ENCODE measurements at regions not wholly inside any gene's neighbourhood (a gene's known extent, or its start where the extent isn't known, plus 50 kb on each side); places are given as distances from the start of the nearest gene placed in this dataset.

GRCh38 chr9:71322311-71322710 is 200.9 kb upstream of the TRPM3 start:
- no peak overlapping the region for H3K4me3 ChIP-seq
- no peak for DNase-seq
- no peaks in the 10 kb centered on the region for H3K4me1 ChIP-seq (replicated peaks in 1 of 2)
- no peak overlapping the region for H3K27ac ChIP-seq
- no peaks in the 10 kb centered on the region for H3K9me3 ChIP-seq (replicated peaks in 1 of 3)
- H3K36me3 ChIP-seq (replicated peaks in 1 of 2), result no peaks in the 10 kb centered on the region
- no peaks in the 10 kb centered on the region for H3K27me3 ChIP-seq
- TF ChIP-seq CTCF (IDR thresholded peaks at IDR 0.05) (no peak), POLR2A (IDR thresholded peaks at IDR 0.05) (no peak)
- intact Hi-C loops (cut with DNase I), result no loop called here
- WGBS, 4 donors, result 80 to 89% (median 83%) methylated on average over 3 of the region's 3 CpGs

- no peaks in the 10 kb centered on the region for H3K27me3 ChIP-seq
Measured at GRCh38 chr9:71308454-71308853, 187.0 kb upstream of the TRPM3 start.

DNA sequence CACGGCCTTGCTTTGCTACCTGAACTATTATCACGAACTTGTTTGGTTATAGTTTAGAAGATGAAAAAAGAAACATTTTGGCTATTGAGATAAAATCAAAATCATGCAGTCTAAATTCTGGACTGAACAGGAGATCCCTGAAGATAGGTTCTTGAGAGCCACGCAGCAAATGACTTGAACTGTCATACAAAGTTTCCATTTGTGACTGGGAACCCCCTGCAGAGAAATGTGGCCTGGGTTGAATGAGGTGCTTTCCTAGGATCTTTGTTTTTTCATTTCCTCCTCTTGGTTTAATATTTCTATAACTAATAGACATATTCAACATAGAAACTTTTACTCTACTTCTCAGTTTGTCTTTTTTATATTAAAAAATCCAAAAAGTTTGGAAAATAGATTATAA is 184.7 kb upstream of the TRPM3 start:
- TF ChIP-seq POLR2A (IDR thresholded peaks at IDR 0.05) (no peak), CTCF (IDR thresholded peaks at IDR 0.05) (no peak)
- Histone ChIP-seq H3K27me3 (no peaks in the 10 kb centered on the region), H3K9me3 (replicated peaks in 1 of 3) (no peaks in the 10 kb centered on the region), H3K4me3 (no peak overlapping the region), H3K27ac (no peak overlapping the region), H3K36me3 (replicated peaks in 1 of 2) (no peaks in the 10 kb centered on the region), H3K4me1 (replicated peaks in 1 of 2) (no peaks in the 10 kb centered on the region)
- 78 to 89% (median 85%) methylated on average over 3 of the region's 3 CpGs for WGBS, 4 donors
- intact Hi-C loops (cut with DNase I), result no loop called here
- DNase-seq, result no peak

More at GRCh38 chr9:71308454-71308853, 187.0 kb upstream of the TRPM3 start:
- no peaks in the 10 kb centered on the region for H3K36me3 ChIP-seq (replicated peaks in 1 of 2)
- H3K4me1 ChIP-seq (replicated peaks in 1 of 2), result no peaks in the 10 kb centered on the region
- no peak for DNase-seq
- no peak overlapping the region for H3K4me3 ChIP-seq
- H3K9me3 ChIP-seq (replicated peaks in 1 of 3), result no peaks in the 10 kb centered on the region
- intact Hi-C loops (cut with DNase I), result no loop called here
- no peak for TF ChIP-seq POLR2A (IDR thresholded peaks at IDR 0.05)
- no peak for TF ChIP-seq CTCF (IDR thresholded peaks at IDR 0.05)
- H3K27ac ChIP-seq, result no peak overlapping the region
- WGBS, 4 donors, result 77 to 100% (median 79%) methylated on average over 1 of the region's 1 CpG

- Histone ChIP-seq H3K9me3 (replicated peaks in 1 of 3) (no peaks in the 10 kb centered on the region), H3K27ac (no peak overlapping the region), H3K4me3 (no peak overlapping the region), H3K27me3 (no peaks in the 10 kb centered on the region), H3K36me3 (replicated peaks in 1 of 2) (no peaks in the 10 kb centered on the region), H3K4me1 (replicated peaks in 1 of 2) (no peaks in the 10 kb centered on the region)
- intact Hi-C loops (cut with DNase I), result no loop called here
- TF ChIP-seq CTCF (IDR thresholded peaks at IDR 0.05), result no peak
- TF ChIP-seq POLR2A (IDR thresholded peaks at IDR 0.05), result no peak
- no peak for DNase-seq
- WGBS, 4 donors, result 81 to 98% (median 90%) methylated on average over 1 of the region's 1 CpG
Measured at GRCh38 chr9:71303351-71303750, 181.9 kb upstream of the TRPM3 start.
